Stomach (tissue), 8 donors: ENCODE measurements at regions not wholly inside any gene's neighbourhood (a gene's known extent, or its start where the extent isn't known, plus 50 kb on each side); places are given as distances from the start of the nearest gene placed in this dataset.

Source experiments
- DNase-seq, 2 donors: peaks; one replicate each; pipeline versions ENCODE4 v3.0.0 to v3.0.0-alpha.2; 2013 to 2019
- H3K27ac ChIP-seq, 5 donors: fragments of 200-600 bp in 4 of 5; sonication (generic) in 4 of 5; one replicate each; pipeline ENCODE4 v1.5.1; 2013 to 2019; ENCODE audit warnings: mild to moderate bottlenecking in 1 of 5, moderate library complexity in 1 of 5
- H3K27me3 ChIP-seq, 3 donors: fragments of 200-600 bp; sonication (generic); one replicate each; pipeline ENCODE4 v1.5.1; 2017 to 2019; ENCODE audit warnings: mixed run types in 1 of 3
- H3K36me3 ChIP-seq, 4 donors: fragments of 200-600 bp; sonication (generic); 1 replicate in 3 of 4; 2 replicates in 1 of 4; pipeline ENCODE4 v1.5.1; 2016 to 2019
- H3K4me1 ChIP-seq, 4 donors: fragments of 200-600 bp; sonication (generic); one replicate each; pipeline ENCODE4 v1.5.1; 2016 to 2019
- H3K4me3 ChIP-seq, 4 donors: fragments of 200-600 bp; sonication (generic) in 3 of 4; one replicate each; pipeline ENCODE4 v1.5.1; 2016 to 2019; ENCODE audit warnings: mild to moderate bottlenecking in 1 of 4
- H3K9me3 ChIP-seq, 4 donors: fragments of 200-600 bp; sonication (generic); one replicate each; pipeline ENCODE4 v1.5.1; 2016 to 2019
- CTCF ChIP-seq, 7 experiments: fragments of 450-650 bp in 4 of 7; fragments of 200-600 bp in 3 of 7; sonication (generic) in 3 of 7; IDR thresholded peaks; one replicate each; pipeline ENCODE4 v1.5.1; 2016 to 2019; ENCODE audit warnings: antibody characterized with exemption in 7 of 7, control low read depth in 2 of 7, mild to moderate bottlenecking in 1 of 7
- EP300 ChIP-seq: sonication (generic); formaldehyde crosslinking; IDR thresholded peaks from one replicate; pipeline ENCODE4 v1.6.1; 2017; ENCODE audit warnings: antibody characterized with exemption
- POLR2A ChIP-seq, 4 donors: fragments of 450-650 bp; IDR thresholded peaks; one replicate each; pipeline ENCODE4 v1.6.1; 2016; ENCODE audit warnings: antibody characterized with exemption in 4 of 4, control low read depth in 2 of 4, mild to moderate bottlenecking in 1 of 4, moderate library complexity in 1 of 4
- POLR2AphosphoS5 ChIP-seq, 3 donors: sonication (generic); formaldehyde crosslinking; IDR thresholded peaks; one replicate each; pipeline ENCODE4 v1.6.1; 2016; ENCODE audit warnings: antibody characterized with exemption in 3 of 3
- WGBS, 5 donors: extraction: QIAGEN DNeasy Blood & Tissue Kit in 3 of 5; methylation state at CpG; one replicate each; pipeline versions ENCODE4 v1.1.5 to v1.1.7; 2013 to 2018; 5-methylcytosine and 5-hydroxymethylcytosine counted together
- intact Hi-C: fragments of 100-400 bp; cut with DNase I; formaldehyde crosslinking; loops from one replicate; pipeline ENCODE4 v1.15.1; 2023; ENCODE audit warnings: low total_unique reads
- donor health status: healthy with polysubstance abuse.
- donor health status: Bipolar disorder and iron deficiency.
- donor health status: healthy.

- DNase-seq = no peak
- 75 to 80% (median 79%) methylated on average over 8 to 10 of the region's 10 CpGs for WGBS, 5 donors
- no peaks in the 10 kb centered on the region for H3K9me3 ChIP-seq
- intact Hi-C loops = no loop called here
- H3K4me1 ChIP-seq = no peaks in the 10 kb centered on the region
- TF ChIP-seq EP300 (no peak), POLR2A (IDR thresholded peaks at IDR 0.05) (no peak), POLR2AphosphoS5 (IDR thresholded peaks at IDR 0.05) (no peak)
- H3K27ac ChIP-seq = no peak overlapping the region
- no peaks in the 10 kb centered on the region for H3K27me3 ChIP-seq
- H3K36me3 ChIP-seq = no peaks in the 10 kb centered on the region
- no peak overlapping the region for H3K4me3 ChIP-seq
These were observed 81.2 kb upstream of the SPON1 start for GRCh38 chr11:13881226-13881905.

DNA sequence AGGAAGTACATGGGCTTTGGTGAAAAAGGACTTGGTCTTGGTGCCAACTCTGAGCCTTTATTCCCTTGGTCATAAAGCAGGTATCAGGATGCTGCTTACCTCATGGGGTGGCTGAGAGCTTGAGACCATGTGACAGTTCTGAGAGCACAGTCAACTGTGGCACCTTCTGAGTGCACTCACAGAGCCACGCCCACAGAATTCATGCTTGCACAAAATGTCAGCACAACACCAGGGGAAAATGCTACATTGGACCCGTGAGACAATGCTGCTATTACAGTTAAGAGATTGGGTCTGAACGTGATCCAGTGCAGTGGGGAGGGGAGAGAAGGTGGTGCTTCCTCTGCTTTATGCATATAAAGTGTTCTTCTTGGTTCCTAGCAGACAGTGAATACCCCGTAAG, 79.5 kb upstream of the SPON1 start:
- no peaks in the 10 kb centered on the region for H3K4me1 ChIP-seq
- intact Hi-C loops = no loop called here
- no peak overlapping the region for H3K4me3 ChIP-seq
- no peaks in the 10 kb centered on the region for H3K9me3 ChIP-seq
- H3K36me3 ChIP-seq = no peaks in the 10 kb centered on the region
- DNase-seq = no peak
- TF ChIP-seq EP300 (no peak), POLR2AphosphoS5 (IDR thresholded peaks at IDR 0.05) (no peak), POLR2A (IDR thresholded peaks at IDR 0.05) (no peak), CTCF (IDR thresholded peaks at IDR 0.05) (no peak)
- no peak overlapping the region for H3K27ac ChIP-seq
- H3K27me3 ChIP-seq = no peaks in the 10 kb centered on the region
- WGBS, 5 donors = 49 to 72% (median 62%) methylated on average over 4 of the region's 4 CpGs

- WGBS, 5 donors = 85 to 94% (median 93%) methylated on average over 6 of the region's 6 CpGs
These were observed 78.9 kb upstream of the SPON1 start for GRCh38 chr11:13883589-13883988.

GRCh38 chr11:13884158-13884799, 78.2 kb upstream of the SPON1 start:
- Histone ChIP-seq H3K4me3 (no peak overlapping the region), H3K27me3 (no peaks in the 10 kb centered on the region), H3K4me1 (no peaks in the 10 kb centered on the region), H3K9me3 (no peaks in the 10 kb centered on the region), H3K36me3 (no peaks in the 10 kb centered on the region), H3K27ac (no peak overlapping the region)
- no peak for DNase-seq
- TF ChIP-seq POLR2AphosphoS5 (IDR thresholded peaks at IDR 0.05) (no peak), POLR2A (IDR thresholded peaks at IDR 0.05) (no peak), EP300 (no peak), CTCF (IDR thresholded peaks at IDR 0.05) (no peak)
- WGBS, 5 donors = 82 to 94% (median 88%) methylated on average over 9 of the region's 9 CpGs
- intact Hi-C loops = no loop called here

More at GRCh38 chr11:13883589-13883988, 78.9 kb upstream of the SPON1 start:
- Histone ChIP-seq H3K27me3 (no peaks in the 10 kb centered on the region), H3K9me3 (no peaks in the 10 kb centered on the region), H3K36me3 (no peaks in the 10 kb centered on the region), H3K27ac (no peak overlapping the region), H3K4me1 (no peaks in the 10 kb centered on the region), H3K4me3 (no peak overlapping the region)
- DNase-seq = no peak
- intact Hi-C loops = no loop called here
- TF ChIP-seq POLR2A (IDR thresholded peaks at IDR 0.05) (no peak), EP300 (no peak), POLR2AphosphoS5 (IDR thresholded peaks at IDR 0.05) (no peak), CTCF (IDR thresholded peaks at IDR 0.05) (no peak)

DNA sequence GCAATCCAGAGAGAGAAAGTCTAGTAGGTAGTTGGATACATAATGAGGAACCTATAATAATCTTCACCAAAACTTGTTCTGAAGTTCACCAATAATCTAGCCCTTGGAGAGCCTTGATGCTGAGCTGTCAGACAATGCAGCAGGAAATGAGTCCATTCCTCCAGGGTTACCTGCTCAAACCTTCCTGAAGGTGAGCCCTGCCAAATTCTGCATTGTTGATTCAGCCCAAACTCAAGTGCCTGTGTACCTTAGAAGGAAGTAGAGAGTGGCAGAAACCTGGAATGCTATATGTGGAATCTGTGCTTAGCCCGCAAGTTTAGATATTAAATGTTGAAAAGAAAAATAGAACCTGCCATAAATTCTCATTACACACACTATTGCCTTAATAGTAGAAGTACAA, 77.4 kb upstream of the SPON1 start:
- Histone ChIP-seq H3K9me3 (no peaks in the 10 kb centered on the region), H3K27ac (no peak overlapping the region), H3K4me3 (no peak overlapping the region), H3K4me1 (no peaks in the 10 kb centered on the region), H3K36me3 (no peaks in the 10 kb centered on the region), H3K27me3 (no peaks in the 10 kb centered on the region)
- no peak for DNase-seq
- intact Hi-C loops = no loop called here
- TF ChIP-seq EP300 (no peak), POLR2AphosphoS5 (IDR thresholded peaks at IDR 0.05) (no peak), CTCF (IDR thresholded peaks at IDR 0.05) (no peak), POLR2A (IDR thresholded peaks at IDR 0.05) (no peak)
- 66 to 90% (median 76%) methylated on average over 1 of the region's 1 CpG for WGBS, 5 donors
